Omental fat pad (tissue), 3 donors: ENCODE measurements at regions not wholly inside any gene's neighbourhood (a gene's known extent, or its start where the extent isn't known, plus 50 kb on each side); places are given as distances from the start of the nearest gene placed in this dataset.

Experiments
- ATAC-seq: fragments of 150-250 bp; one replicate; pipeline ENCODE4 v1.9.1; 2016; ENCODE audit warnings: mild to moderate bottlenecking, moderate library complexity; ENCODE audit not compliant: low FRiP score
- DNase-seq: peaks from one replicate; pipeline ENCODE4 v3.0.0-alpha.2; 2019; ENCODE audit warnings: low spot score
- TF ChIP-seq, protein P1 (sequence below), 3 donors: fragments of 450-650 bp; IDR thresholded peaks; one replicate each; pipeline ENCODE4 v1.5.1; 2016 to 2017; ENCODE audit warnings: antibody characterized with exemption in 3 of 3, mild to moderate bottlenecking in 3 of 3, moderate library complexity in 2 of 3

DNA sequence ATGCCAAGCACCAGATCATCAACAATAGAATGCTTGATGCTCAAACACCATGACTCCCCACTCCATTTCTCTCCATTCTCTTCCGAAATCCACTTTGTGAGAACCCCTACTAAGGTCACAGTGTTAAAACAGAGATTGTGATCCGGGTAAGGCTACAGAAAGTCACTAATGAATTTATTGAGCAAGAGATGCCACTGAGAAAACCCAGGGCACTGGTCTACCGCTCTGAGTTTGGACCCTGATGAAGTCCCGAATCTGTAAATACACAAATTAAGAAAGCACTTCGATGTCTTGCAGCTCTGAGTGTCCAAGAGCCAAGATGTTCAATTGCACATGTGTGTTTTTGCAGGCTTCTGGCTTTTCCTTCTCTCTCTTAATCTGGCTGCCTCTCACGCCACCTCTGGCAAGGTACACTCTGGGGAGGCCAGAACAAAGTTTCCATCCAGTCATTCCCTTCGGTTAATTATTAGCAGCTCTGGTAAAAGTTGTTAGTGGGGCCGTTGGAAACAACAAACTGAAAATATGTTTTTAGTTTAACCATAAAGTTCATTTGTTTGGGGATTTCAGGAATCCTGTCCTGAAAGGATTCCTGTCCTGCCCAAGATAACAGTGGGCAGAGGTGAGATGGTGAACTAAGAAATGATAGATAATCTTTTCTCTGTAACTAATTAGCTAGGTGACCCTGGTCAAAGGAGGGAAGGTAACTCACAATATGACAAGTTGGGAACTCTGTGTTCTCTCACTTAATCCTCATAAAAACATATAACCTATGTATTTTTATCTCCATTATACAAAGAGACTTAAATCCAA lies 75.4 kb downstream of the BTG1 start:
- DNase-seq (no peak), ATAC-seq (no peak)
- TF ChIP-seq, protein P1, sequence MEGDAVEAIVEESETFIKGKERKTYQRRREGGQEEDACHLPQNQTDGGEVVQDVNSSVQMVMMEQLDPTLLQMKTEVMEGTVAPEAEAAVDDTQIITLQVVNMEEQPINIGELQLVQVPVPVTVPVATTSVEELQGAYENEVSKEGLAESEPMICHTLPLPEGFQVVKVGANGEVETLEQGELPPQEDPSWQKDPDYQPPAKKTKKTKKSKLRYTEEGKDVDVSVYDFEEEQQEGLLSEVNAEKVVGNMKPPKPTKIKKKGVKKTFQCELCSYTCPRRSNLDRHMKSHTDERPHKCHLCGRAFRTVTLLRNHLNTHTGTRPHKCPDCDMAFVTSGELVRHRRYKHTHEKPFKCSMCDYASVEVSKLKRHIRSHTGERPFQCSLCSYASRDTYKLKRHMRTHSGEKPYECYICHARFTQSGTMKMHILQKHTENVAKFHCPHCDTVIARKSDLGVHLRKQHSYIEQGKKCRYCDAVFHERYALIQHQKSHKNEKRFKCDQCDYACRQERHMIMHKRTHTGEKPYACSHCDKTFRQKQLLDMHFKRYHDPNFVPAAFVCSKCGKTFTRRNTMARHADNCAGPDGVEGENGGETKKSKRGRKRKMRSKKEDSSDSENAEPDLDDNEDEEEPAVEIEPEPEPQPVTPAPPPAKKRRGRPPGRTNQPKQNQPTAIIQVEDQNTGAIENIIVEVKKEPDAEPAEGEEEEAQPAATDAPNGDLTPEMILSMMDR (IDR thresholded peaks at IDR 0.05) = no peak

DNA sequence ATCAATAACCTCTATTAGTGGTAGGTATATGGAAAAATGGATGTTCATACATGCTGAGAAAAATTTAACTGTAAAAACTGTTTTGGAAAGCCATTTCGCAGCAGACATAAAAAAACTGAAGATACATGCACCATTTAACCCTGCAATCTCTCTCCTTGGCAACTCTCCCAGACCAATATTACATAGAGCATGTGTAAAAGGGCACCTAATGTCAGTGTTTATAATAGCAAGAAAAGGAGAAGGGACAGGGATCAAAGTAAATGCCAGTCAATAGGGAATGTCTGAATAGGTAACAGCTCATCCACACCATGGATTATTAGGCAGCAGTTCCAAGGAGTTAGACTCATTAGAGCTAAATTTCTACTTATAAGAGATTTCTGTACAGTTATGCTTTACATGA lies 77.2 kb downstream of the BTG1 start:
- DNase-seq = no peak
- ATAC-seq = no peak
- TF ChIP-seq, protein P1 (IDR thresholded peaks at IDR 0.05) = no peak

DNA sequence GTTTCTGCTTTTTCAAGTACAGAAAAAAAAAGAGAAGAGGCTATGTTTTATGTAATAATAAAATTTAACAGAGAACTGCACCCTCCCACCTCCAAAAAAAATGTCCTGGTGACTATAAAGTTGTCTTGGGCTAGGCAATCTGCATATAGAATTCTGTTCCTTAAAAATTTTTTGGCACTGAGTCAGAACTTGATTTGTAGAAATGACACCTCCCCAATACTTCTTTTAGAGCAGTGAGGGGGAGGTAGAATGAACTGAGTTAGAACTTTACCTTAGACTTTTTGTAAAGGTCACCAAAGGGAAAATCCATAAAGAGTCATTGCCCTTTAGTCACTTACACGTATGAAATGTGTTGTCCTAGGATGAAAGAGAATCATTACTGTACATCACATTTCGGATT lies 80.0 kb downstream of the BTG1 start:
- TF ChIP-seq, protein P1 (IDR thresholded peaks at IDR 0.05) = no peak
- DNase-seq = no peak
- ATAC-seq = peak; percentile 47

DNA sequence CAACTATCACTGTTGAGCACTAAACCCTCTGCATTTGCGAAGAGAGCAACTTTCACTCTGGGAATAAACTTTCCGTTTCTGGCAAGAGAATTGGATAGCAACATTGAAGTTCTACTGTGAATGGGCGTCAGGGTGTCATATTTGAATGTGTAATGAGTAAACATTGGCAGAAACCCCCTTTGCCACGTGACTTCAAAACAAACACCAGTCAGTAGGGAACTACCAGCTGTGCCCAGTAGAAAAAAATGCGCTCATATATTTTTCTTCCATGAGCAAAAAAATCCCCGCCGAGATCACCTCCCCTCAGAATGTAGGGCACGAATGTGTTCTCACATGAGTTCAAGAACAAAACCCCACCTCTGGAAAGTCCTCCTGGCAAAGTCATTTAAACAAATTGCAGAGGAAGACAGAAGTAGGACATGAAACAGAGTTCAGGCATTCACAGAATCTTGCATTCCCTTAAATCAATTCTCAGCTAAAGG lies 80.6 kb downstream of the BTG1 start:
- ATAC-seq (peak; percentile 27), DNase-seq (no peak)

DNA sequence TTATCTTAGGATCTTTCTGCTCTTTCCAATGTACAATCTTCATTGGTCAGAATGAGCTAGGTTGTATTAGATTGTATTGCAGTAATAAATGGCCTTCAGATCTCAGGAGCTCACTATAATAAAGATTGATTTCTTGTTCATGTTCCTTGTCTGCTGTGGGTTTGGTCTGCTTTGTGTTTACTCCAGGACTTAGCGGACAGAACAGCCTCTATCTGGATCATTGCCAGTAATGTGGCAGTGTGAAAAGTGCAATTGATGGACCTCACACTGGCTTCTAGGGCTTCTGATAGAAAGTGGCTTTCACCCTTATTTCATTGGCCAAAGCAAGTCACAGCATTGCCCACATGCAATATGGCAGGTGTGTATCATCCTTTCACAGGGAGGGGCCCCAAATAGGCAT lies 81.2 kb downstream of the BTG1 start:
- DNase-seq (no peak), ATAC-seq (no peak)
- TF ChIP-seq, protein P1 (IDR thresholded peaks at IDR 0.05) = no peak

More for the DNA sequence above, 80.6 kb downstream of the BTG1 start:
- TF ChIP-seq, protein P1 (IDR thresholded peaks at IDR 0.05) = no peak

DNA sequence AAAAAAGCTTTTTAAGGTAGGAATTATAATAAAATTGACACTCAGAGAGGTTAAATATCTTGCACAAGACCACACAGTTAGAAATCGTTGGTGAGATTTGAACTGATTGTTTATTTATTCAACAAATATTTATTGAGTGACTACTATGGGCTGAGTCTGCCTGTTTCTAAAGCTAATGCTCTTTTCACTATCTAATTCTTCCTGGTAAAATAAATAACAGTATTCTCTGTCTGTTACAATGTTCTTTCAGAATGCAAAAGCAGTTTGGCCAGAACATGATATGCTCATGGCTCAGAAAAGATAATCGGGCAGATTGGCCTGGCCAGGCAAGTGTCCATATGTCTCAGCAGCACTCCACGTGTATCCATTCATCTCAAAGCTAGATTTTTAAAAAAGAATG lies 82.0 kb downstream of the BTG1 start:
- DNase-seq (no peak), ATAC-seq (no peak)
- TF ChIP-seq, protein P1 (IDR thresholded peaks at IDR 0.05) = no peak
